COLO668 (cell line): ENCODE measurements at regions not wholly inside any gene's neighbourhood (a gene's known extent, or its start where the extent isn't known, plus 50 kb on each side); places are given as distances from the start of the nearest gene placed in this dataset.

Experiments used
- DNase-seq: peaks from one replicate; lab custom pipeline; 2025; ENCODE audit not compliant: unreplicated experiment; lab: John Stamatoyannopoulos, UW

DNA sequence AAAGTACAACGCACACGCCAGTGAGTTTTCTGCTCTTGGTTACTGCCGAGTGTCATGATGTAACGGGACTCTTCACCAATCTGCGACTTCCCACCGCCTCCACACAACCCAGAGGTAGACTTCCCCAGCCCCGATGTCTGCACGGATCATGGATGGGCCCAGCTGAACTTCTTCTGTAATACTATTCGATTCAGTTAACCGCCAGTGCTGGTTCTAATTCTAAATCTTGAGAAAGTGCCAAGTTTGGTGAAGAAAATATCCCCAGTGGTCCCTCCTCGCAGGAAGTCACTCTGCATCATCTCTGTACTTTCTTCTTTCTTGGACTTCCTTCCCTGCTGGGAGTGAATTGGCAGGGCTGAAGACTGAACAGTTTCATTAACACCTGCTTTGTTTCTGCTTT, 77.6 kb upstream of the SLC35F4 start:
- no peak for DNase-seq

DNA sequence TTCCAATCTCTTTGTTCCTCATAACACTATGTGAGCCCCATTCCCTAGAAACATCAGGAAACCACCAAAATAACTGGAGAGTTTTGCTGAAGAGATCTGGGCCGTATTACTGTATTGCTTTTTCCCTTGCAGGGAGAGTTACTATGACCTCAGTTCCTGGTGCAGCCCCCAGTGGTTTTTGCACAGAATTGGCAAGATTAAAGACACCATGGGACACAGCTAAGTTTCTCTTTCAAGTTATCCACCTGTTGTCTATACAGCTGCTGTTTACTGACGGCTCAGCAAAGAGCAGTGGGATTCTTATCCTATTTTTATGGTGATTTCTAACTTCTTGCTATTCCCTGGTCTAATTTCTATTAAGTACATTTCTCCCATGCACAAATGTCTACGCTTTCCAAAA, 77.1 kb upstream of the SLC35F4 start:
- DNase-seq = no peak

DNA sequence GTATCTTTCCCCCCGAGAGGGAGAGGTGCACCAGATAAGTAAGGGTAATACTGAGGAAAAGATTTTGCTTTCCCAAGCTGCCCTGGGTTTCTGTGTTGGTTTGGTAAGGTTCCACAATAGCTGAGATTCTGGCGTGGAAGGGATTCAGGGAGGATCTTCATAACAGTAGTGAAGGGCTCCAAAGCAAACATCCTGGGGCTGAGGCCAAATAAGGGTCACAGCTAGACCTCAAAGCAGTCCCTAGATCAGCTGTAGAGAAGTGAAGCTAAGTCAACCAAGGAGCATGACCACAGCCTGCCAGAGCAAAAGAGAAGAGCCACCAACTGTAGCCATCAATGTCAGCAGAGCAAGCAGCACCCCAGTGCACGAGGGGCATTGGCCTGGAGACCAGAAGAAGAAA, 73.2 kb upstream of the SLC35F4 start:
- DNase-seq = no peak

DNA sequence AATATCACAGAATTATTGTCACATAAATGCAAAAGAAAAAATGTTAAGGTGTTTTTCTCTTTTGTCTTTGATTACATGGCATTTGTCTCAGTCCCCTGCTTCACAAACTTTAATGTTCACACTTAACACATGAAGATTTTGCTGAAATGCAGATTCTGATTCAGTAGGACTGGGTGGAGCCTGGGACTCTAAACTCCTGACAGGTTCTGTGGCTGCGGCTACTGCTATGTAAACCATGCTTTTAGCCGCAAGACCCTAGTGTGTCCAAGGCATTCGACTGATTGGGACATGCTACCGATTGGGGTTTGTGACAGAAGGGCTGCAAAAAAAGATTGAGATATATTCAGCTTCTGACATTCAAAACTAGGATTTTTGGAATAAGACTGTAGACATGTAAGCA, 72.6 kb upstream of the SLC35F4 start:
- DNase-seq = no peak

- DNase-seq = no peak
Observed at GRCh38 chr14:57937676-57938075, 71.8 kb upstream of the SLC35F4 start.

- peak; percentile 41 for DNase-seq
Observed at GRCh38 chr14:57933349-57933748, 67.5 kb upstream of the SLC35F4 start.

- no peak for DNase-seq
Observed at GRCh38 chr14:57930241-57930975, 64.5 kb upstream of the SLC35F4 start.

- DNase-seq = no peak
Observed at GRCh38 chr14:57928732-57929131, 62.8 kb upstream of the SLC35F4 start.

DNA sequence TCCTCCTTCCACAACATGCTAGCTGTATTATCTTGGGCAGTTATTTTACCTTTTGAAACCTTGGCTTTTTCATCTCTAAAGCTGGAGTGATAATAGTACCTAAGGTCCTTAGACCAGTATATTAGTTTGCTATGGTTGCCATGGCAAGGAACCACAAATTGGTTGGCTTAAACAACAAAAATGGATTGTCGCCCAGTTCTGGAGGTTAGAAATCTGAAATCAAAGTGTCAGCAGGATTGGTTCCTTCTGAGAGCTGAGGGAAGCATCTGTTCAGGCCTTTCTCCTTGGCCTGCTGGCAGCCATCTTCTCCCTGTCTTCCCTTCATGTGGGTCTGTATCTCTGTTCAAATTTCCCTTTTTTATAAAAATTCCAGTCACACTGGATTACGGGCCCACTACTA, 55.5 kb upstream of the SLC35F4 start:
- DNase-seq = no peak

GRCh38 chr14:57918791-57919190, 52.9 kb upstream of the SLC35F4 start:
- no peak for DNase-seq
